ENCODE measurements at regions not wholly inside any gene's neighbourhood (a gene's known extent, or its start where the extent isn't known, plus 50 kb on each side); places are given as distances from the start of the nearest gene placed in this dataset.
"Not testable (repeated sequence)": the region's sequence is repeated elsewhere in the genome, so short reads cannot be mapped to it uniquely, and the experiment has no call there.

GRCh38 chr14:30227876-30228275 is 300.2 kb upstream of the PRKD1 start:
- FAIRE-seq: no peak

GRCh38 chr14:30230719-30231118 is 303.1 kb upstream of the PRKD1 start:
- peak; percentile 36 for FAIRE-seq

GRCh38 chr14:30234966-30235365 is 307.3 kb upstream of the PRKD1 start:
- FAIRE-seq: no peak

- FAIRE-seq: no peak
Measured at GRCh38 chr14:30235485-30235884, 307.8 kb upstream of the PRKD1 start.

GRCh38 chr14:30238936-30239335 is 311.3 kb upstream of the PRKD1 start:
- FAIRE-seq: no peak

- FAIRE-seq: no peak
Measured at GRCh38 chr14:30240018-30240417, 312.4 kb upstream of the PRKD1 start.

GRCh38 chr14:30240685-30241084 is 313.0 kb upstream of the PRKD1 start:
- no peak for FAIRE-seq

- no peak for FAIRE-seq
Measured at GRCh38 chr14:30242744-30243143, 315.1 kb upstream of the PRKD1 start.

- FAIRE-seq: no peak
Measured at GRCh38 chr14:30243207-30243606, 315.6 kb upstream of the PRKD1 start.

- FAIRE-seq: no peak
Measured at GRCh38 chr14:30243805-30244204, 315.2 kb upstream of the G2E3 start.

GRCh38 chr14:30244348-30244747 is 314.6 kb upstream of the G2E3 start:
- not testable (repeated sequence) for FAIRE-seq

GRCh38 chr14:30251017-30251416 is 307.9 kb upstream of the G2E3 start:
- no peak for FAIRE-seq

GRCh38 chr14:30251557-30252100 is 307.3 kb upstream of the G2E3 start:
- no peak for FAIRE-seq

GRCh38 chr14:30252151-30252550 is 306.8 kb upstream of the G2E3 start:
- no peak for FAIRE-seq

GRCh38 chr14:30252783-30253674 is 305.9 kb upstream of the G2E3 start:
- no peak for FAIRE-seq

GRCh38 chr14:30256627-30257026 is 302.3 kb upstream of the G2E3 start:
- no peak for FAIRE-seq

GRCh38 chr14:30257946-30258661 is 300.9 kb upstream of the G2E3 start:
- FAIRE-seq: no peak

GRCh38 chr14:30260833-30261607 is 297.9 kb upstream of the G2E3 start:
- FAIRE-seq: no peak

GRCh38 chr14:30264161-30264560 is 294.8 kb upstream of the G2E3 start:
- FAIRE-seq: peak; percentile 69

GRCh38 chr14:30266290-30266689 is 292.7 kb upstream of the G2E3 start:
- no peak for FAIRE-seq

- FAIRE-seq: no peak
Measured at GRCh38 chr14:30267141-30267540, 291.8 kb upstream of the G2E3 start.

GRCh38 chr14:30270200-30271161 is 288.5 kb upstream of the G2E3 start:
- no peak for FAIRE-seq

Measured in islet of Langerhans (tissue), 1 donor.